NCI-H2196 (cell line): ENCODE measurements at regions not wholly inside any gene's neighbourhood (a gene's known extent, or its start where the extent isn't known, plus 50 kb on each side); places are given as distances from the start of the nearest gene placed in this dataset.
"Not testable (repeated sequence)": the region's sequence is repeated elsewhere in the genome, so short reads cannot be mapped to it uniquely, and the experiment has no call there.

Experiments
- DNase-seq: peaks from one replicate; lab custom pipeline; 2025; ENCODE audit not compliant: unreplicated experiment; lab: John Stamatoyannopoulos, UW

DNA sequence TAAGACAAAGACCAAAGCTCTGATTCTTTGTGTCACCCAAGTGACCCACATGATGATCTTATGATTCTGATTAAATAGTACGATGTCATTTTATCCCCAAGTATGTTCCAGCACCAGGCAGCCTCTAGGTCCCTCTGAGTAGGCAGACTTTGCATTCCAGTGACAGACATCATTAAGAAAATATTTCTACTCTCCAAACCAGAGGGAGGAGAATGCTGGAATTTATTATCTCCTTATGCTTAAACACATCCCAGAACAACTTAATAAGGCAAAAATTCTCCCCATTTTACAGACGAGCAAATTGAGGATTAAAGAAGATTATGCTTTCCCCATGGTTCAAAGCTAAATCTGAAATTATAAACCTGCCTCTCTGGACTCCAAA is 192.8 kb upstream of the CDH11 start:
- no peak for DNase-seq

DNA sequence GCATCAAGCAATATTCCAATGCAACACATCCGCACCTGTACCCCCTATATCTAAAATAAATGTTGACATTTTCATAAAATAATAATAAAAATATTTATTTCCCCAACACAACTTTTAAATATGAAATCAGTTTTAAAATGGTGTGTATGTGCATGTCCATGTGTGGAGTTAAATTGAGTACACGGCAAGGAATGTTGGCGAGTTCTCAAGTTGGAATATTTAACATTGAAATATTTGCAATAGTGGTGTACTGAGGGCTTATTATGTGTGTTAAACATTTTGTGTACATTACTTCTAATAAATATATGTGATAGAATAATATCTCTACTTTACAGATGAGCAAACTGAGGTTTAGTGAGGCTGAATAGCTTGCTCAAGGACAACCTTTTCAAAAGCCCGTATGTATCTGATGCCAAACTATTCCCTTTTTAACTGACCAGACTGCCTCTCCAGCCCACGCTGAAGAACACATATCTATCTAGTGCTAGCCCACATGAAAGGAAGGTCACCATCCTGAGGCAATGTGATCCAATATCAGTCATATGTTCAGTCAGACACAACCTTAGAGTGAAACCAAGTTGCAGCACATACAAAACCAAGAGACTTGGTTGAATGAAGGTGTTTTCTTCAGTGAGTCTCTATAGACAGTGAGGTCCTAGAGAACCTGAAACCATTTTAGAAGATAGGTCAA is 192.2 kb upstream of the CDH11 start:
- no peak for DNase-seq

DNA sequence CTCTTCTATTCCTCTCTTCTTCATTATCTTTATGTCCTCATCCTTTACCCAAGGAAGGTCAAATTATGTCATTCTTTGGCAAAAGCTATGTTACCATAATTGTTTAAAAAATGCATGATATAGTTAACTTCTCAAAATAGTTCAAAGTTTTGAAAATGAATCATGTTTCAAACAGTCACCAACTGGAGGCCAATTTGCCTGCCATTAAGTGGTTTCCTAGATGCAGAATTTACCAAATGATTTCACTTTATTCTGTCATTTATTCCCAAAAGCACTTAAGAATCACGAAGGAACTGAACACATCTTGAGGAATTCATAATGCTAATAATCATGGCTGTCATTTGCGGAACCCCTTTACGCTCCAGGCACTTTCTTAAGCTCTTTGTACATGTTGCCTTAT is 190.9 kb upstream of the CDH11 start:
- DNase-seq = no peak

DNA sequence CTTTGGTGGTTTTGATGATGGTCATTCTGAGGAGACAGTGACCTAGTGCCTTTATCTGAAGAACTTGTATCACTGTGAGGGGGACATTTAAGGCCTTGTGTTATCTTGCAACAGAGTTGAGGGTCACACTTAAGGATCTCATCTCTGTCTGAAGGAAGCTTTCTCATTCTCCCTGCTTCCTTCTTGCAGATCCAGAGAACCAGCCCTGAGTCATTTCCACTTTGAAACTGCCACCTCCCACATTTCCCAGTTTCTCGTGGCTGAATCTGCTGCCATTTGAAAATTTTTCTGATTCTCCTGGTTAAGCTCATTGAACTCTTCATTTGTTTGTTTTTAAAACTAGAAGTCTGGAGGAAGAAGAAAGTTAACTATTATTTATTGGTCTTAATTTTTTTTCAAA is 190.2 kb upstream of the CDH11 start:
- DNase-seq = no peak

DNA sequence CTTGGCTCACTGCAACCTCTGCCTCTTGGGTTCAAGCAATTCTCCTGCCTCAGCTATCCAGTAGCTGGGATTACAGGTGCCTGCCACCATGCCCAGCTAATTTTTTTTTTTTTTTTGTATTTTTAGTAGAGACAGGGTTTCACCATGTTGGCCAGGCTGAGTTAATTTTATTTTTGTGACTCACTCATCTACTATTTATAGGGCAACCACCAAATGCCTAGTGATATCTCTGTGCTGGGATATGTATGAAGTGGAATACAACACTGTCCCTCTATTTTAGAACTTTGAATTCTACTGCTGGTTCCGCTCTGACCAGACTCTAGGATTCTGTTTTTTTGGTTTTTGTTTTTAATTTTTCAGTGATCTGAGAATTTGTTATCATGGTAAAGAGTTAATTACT is 188.6 kb upstream of the CDH11 start:
- not testable (repeated sequence) for DNase-seq

DNA sequence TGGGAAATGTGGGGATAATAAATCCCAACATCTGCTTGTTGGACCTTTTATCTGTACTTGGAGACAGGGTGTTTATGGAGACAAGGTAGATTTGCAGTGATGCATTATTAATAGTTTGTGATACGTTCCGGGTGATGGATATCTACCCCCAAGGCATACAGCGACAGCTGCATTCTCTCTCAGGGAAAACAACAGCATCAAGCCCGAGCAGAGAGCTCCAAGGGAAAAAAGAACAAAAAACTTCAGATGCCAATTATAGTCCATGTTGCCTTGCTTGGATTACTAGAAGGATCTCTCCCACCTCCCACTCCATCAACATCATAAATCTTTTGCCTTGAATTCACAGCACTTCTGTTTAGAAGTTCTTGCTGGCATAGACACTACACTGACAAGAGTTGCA is 187.5 kb upstream of the CDH11 start:
- DNase-seq = no peak

DNA sequence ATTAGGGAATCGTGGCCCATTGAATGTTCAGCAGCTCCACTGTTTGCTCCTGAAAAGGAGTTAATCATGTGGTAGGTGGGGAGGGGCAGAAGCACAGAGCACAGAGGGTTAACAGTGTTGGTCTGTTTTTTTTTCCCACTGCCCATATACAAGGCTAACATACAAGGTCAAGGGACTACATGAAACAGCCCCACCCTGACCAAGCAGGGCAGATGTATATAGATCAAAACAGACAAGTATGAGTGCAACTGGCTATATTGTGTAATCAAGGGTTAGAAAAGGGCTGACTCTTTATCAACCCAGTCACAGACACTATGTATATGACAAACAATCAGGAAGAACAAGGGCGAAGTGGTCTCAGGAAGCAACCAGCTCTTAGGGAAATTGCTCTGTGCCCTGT is 186.6 kb upstream of the CDH11 start:
- no peak for DNase-seq

DNA sequence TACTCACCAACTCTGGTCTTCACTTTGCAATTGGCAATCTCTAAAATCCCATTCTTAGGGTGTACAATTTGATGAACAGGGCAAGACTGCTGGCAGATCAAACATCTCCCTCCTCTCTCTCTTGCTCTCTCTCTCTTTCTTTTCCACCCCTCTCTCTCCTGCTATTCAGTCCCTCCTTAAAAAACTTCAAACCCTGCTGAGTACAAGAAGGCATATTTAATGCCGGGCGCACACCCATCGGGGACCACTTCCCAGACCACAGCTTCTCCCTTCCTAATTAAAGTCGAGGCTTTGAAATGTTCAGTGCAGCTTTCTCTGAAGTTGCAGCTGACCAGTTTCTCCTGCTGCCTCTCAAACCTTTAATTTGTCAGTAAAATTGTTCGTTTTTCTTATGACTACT is 185.4 kb upstream of the CDH11 start:
- no peak for DNase-seq

DNA sequence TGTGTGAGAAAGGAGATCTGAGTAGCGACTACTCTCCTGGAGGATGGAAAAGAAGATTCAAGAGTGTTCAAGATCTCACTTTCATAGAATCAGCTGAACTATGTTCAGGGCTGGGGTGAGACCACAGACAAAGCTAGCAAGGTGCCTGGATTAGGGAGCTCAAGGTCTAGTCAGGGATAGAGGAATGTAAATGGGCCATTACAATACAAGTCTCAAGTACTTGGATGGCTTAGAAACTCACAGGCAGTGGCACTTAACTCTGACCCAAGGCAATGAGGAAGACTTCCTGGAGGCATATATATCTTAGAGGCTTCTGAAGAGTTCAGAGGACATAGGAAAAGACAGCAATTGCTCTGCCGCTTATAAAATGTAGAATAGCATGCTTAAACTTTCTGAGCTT is 184.9 kb upstream of the CDH11 start:
- no peak for DNase-seq

DNA sequence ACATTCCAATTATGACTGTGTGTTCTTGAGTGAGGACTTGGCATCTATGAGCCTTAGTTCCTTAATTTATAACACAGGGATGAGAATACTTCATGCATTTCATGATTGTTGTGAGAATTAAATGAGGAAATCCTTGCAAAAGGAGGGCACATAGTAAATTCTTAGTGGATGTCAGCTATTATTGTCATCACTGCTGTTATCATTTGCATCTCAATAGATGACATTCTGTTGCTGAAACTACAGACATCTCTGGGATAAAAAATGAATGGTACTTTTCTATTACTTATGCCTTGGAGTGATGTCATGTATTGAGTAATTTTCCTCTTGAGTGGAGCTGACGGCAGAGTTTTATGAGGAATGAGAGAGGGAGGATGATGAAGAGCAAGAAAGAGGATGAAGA is 184.4 kb upstream of the CDH11 start:
- no peak for DNase-seq

DNA sequence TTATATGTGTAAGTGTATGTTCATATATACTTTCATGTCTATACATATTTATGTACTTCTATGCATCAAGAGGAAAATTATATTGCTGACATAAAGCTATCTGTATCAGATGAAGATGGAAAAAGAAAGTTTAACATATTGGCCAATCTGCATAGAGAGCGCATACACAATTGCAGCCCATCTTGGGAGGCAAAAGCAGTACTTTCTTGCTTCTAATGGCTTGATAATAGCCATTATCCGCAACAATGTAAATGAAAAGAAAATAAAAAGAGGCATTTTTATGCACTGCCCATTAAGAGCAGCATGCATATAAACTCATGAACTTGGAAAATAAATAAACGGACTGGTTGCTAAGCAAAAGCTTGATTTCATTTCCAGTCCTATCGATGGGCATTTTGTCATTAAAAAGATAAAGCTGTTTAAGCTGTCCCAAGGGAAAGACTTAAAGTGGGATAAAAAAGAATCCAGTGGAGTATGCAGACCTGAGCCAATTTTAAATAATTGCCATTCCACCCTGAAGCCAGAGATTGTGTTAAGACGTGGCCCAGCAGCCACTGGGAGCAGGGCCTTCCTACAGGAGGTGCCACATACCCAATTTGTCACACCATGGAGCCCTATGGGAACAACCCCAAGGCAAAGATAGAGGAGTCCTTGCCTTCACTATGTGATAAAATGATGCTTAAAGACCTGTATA is 183.6 kb upstream of the CDH11 start:
- DNase-seq = no peak

DNA sequence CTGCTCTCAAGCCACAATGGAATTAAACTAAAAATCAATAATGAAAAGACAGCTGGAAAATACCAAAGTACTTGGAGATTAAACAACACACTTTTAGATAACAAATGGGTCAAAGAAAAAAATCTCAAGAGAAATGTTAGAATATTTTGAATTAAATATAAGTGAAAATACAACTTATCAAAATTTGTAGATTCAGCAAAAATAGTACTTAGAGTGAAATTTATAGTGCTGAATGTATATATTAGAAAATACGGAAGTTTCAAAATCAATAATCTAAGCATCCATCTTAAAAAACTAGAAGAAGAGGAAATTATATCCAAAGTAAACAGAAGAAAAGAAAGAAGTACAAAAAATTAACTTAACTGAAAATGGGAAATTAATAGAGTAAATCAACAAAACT is 179.2 kb upstream of the CDH11 start:
- DNase-seq = no peak

DNA sequence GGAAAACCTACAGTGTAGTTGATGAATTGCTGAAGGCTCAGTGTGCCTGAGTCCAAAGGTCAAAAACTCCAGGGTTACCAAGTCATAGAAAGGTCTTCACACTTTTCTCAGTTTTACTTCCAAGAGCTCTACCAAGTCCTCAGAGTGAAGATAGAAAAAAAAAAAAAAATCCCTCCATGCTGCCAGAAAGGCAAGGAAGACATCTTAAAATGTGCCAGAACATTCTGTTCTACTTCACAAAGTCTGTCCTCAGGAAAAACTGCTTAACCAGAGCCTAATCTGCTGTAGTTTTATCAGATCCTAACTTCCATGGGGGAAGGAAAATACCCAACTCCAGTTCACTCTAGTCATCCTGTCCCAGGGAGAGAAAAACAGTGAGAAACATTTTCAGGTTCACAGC is 175.6 kb upstream of the CDH11 start:
- no peak for DNase-seq

DNA sequence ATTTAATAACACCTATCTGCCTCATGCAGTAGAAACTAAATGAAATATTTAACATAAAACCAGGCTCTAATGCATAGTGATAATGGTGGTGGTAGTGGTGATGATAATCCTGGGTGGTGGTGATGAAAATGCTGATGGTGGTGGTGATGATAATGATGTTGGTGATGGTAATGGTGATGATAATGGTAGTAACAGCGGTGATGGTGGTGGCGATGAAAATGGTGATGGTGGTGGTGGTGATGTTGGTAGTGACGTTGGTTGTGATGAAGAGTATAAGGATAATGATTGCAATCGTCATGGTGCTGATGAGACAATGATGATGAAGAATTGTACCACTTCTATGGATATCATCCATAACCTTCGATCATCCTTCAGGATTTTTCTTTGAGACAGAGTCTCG is 173.7 kb upstream of the CDH11 start:
- no peak for DNase-seq

DNA sequence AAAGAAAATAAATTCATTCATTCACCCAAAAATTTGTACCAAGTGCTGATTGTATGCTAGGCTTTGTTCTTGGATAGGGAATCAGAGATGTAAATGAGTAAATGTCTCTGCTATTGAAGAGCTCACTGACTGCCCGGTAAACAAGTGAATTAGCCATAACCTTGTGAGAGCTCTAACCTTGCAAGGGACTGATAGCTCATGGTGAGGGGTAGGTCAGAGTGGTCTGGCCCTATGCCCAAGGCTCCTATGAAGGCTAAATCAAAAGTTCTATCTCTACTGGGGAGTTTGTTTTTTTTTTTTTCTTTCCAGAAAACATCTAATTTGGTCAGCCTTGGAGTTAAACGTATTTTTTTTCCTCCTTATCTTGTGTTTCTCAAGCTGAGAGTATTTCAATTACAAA is 172.8 kb upstream of the CDH11 start:
- DNase-seq = no peak

DNA sequence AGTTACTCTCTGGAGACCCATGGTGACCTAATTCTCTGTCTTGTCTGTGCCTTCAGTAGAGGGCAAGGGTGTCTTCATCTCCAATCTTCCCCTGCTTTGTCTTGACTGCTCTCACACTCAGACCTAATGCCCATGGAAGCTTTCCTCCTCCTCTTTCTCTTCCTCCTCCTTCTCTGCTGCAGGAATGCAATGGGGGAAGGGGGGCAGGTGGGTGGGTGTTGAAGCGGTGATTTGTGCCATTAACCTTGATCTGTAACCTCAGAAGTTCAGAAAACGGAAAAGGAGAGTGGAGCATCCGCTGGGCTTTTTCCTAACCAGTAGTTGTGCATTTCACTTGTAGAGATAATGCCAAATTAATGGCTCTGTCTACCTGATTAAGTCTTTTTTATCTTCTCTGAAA is 172.3 kb upstream of the CDH11 start:
- no peak for DNase-seq

DNA sequence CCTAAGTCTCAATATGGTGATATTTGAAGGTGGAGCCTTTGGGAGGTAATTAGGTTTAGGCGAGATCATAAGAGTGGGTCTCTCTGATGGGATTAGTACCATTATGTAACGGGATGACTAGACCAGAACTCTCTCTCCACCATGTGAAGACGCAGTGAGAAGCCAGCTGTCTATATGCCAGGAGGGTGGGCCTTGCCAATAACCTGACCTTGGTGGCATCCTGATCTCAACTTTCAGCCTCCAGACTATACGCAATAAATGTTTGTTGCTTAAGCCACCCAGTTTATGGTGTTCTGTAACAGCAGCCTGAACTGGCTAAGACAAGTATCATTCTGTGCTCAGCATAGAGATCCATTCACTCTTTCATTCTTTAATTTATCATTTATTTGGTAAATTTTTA is 167.2 kb upstream of the CDH11 start:
- no peak for DNase-seq

DNA sequence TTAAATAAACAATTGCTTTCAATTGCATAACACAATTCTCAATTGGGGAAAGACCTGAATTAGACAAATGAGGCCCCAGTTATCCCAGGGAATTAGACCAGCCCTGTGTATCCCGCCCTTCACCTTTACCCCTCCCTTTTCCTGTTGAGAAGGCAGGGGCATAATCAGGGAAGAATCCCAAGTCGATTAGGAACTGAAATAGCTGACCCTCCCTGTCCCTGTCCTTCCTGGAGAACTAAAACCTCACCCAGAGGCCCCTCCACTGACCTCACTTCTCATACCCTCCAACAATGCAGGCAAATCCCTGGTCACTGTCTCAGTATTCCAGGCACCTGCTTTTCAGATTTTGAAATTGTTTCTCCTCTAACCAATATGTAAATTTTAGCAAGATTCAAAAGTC is 165.4 kb upstream of the CDH11 start:
- no peak for DNase-seq

DNA sequence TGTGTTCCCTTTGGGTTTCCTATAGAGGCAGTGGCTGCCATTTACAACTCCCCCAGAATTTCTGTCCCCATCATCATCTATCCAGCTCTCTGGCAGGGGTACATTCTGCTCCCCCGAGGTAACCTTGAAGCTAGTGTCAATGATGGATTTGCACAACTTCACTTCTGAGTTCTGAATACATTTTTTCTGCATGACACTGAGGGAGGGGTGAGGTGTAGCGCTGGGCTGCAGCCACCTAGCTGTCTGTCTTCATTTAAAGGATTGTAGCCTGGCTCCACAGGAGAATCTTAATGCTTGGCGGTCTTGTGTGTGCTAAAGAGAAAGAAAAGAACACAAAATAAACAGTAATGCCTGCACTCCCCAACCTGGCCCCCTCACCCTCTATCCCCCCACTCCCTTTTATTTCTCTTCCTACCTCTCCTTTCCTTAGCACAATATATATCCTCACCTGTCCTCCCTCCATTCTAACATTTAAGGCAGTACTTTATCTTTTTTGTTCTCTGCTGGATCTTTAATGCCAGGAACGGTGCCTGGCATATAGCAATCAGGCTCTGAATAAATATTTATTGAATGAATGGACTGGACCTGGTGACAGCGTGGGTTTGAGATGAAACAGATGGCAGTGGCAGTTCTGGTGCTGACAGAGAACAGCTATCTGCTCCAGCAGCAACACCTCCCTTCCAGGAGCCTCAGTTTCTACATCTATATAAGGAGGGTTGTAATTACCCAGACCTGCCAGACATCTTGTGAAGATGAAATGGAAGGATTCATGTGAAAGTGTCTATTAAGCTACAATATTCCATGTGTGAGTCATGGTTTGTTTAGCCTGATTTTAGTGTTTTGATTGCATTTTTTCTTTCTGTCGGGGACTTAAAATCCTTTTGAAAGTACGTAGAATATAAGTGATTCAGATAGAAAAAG is 163.5 kb upstream of the CDH11 start:
- DNase-seq = no peak

DNA sequence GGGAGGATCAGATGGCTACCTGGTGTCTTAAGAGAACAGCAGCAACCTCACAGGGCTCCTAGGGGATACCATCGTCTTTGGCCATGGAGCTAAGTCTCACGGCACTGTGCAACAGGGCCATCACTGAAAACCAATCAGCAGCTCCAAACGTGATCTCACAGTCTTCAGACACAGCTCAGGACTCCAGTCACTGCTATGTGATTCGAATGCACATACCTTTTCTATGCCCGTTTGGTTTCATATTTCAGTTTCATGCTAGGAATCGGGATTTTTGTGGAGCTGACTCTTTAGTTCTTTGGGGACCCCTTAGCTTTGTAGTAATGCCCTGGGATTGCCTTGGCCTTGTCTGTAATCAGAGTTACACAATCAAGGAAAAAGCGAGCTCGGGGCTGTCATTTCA is 162.8 kb upstream of the CDH11 start:
- no peak for DNase-seq

DNA sequence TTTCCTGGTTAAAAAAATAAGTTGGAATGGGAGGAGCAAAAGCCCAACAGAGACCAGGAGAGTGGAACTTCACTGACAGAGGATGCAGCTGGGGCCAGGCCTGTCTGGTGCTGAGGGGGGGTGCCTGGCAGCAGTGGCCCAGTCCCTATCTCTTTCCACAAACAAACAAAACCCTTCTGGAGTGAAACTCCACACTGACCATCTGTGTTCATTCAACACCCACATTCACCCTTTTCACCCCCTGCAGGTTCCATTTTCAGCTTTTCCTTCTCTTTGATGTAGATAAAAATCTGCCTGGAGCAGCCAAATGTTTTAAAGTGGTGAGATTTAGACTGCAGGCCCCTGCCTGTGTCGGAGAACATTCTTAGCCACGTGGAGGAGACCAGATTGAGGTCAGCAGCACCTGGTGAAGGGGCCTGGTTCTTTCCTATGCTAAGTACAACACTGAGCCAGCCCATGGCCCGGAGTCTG is 161.4 kb upstream of the CDH11 start:
- no peak for DNase-seq

DNA sequence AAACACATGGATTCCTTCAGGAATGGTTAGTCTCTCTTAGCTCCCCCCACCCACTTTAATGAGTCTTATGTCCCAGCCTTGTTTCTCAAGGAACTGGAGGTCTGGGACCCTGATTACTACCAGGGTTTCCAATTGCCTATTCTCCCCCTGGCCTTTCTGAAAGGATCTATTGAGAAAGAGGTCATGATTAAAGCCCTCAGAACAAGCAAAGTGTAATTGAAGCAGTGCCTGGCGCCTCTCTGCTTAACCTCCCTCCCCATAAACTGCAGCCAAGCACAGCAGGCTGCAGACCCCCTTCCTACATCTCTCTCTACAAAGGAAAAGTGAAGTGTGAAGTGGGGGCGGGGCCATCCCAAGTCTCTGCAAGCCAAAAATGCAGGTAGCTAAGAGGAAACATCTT is 159.7 kb upstream of the CDH11 start:
- no peak for DNase-seq
